MM.1S (cell line): ENCODE measurements at regions not wholly inside any gene's neighbourhood (a gene's known extent, or its start where the extent isn't known, plus 50 kb on each side); places are given as distances from the start of the nearest gene placed in this dataset.

Experiments
- CTCF ChIP-seq: fragments of 300-600 bp; sonication (generic); IDR thresholded peaks from 2 replicates; pipeline ENCODE4 v1.5.1; 2016; ENCODE audit warnings: antibody characterized with exemption, low read length, mixed read lengths
- EZH2phosphoT487 ChIP-seq: fragments of 300-600 bp; sonication (generic); IDR thresholded peaks from 2 replicates; pipeline ENCODE4 v1.6.1; 2018; ENCODE audit warnings: antibody characterized with exemption, low read length

DNA sequence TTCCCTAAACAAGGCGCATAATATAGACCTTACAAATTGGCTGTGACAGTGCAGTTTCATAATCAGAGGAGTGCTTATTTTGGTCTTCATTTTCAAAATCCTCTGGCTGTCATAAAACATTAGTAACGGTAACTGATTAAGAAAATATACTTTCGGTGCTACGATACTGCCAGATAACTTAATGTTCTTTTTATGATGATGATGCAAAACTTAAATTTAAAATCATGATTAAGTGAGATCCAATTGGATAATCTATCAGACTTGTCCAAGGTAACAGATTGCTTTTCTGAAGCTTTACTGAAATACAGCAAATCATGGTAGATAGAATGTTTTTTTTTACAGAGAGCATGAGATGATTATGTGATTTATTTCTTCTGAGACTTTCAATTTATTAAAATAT lies 364.2 kb upstream of the CNTN3 start:
- TF ChIP-seq CTCF (no peak), EZH2phosphoT487 (no peak)
